ENCODE measurements at regions not wholly inside any gene's neighbourhood (a gene's known extent, or its start where the extent isn't known, plus 50 kb on each side); places are given as distances from the start of the nearest gene placed in this dataset.
"Not testable (repeated sequence)": the region's sequence is repeated elsewhere in the genome, so short reads cannot be mapped to it uniquely, and the experiment has no call there.

GRCh38 chr19:23984911-23985310, 70.2 kb downstream of the ZNF726 start:
- CTCF ChIA-PET; H3K27ac Mint-ChIP-seq (ENCODE audit: unreplicated experiment); H3K4me3 Mint-ChIP-seq (ENCODE audit: low read depth, unreplicated experiment); intact Hi-C loops (cut with micrococcal nuclease; ENCODE audit: unreplicated experiment); H3K36me3 Mint-ChIP-seq (ENCODE audit: insufficient read depth, unreplicated experiment); H3K27me3 Mint-ChIP-seq (ENCODE audit: unreplicated experiment); H3K4me1 Mint-ChIP-seq (ENCODE audit: low read depth, unreplicated experiment); BruUV-seq (replicated peaks); DNase-seq: not testable (repeated sequence)
- H3K9me3 Mint-ChIP-seq (ENCODE audit: low read depth, unreplicated experiment), result peaks cover 33% of the 10 kb centered on the region

GRCh38 chr19:23986623-23987022, 71.9 kb downstream of the ZNF726 start:
- no TSS peak for BruUV-seq (replicated peaks)
- H3K9me3 Mint-ChIP-seq (ENCODE audit: low read depth, unreplicated experiment), result peaks cover 21% of the 10 kb centered on the region

GRCh38 chr19:23991170-23991569, 76.5 kb downstream of the ZNF726 start:
- DNase-seq, result peak; percentile 27
- Mint-ChIP-seq H3K27ac (ENCODE audit: unreplicated experiment) (no peak overlapping the region), H3K4me3 (ENCODE audit: low read depth, unreplicated experiment) (no peak overlapping the region), H3K4me1 (ENCODE audit: low read depth, unreplicated experiment) (no peaks in the 10 kb centered on the region), H3K27me3 (ENCODE audit: unreplicated experiment) (no peaks in the 10 kb centered on the region), H3K36me3 (ENCODE audit: insufficient read depth, unreplicated experiment) (no peaks in the 10 kb centered on the region), H3K9me3 (ENCODE audit: low read depth, unreplicated experiment) (peaks cover 27% of the 10 kb centered on the region)
- no TSS peak for BruUV-seq (replicated peaks)
- CTCF ChIA-PET, result no interaction called here
- TF ChIP-seq, protein P1, sequence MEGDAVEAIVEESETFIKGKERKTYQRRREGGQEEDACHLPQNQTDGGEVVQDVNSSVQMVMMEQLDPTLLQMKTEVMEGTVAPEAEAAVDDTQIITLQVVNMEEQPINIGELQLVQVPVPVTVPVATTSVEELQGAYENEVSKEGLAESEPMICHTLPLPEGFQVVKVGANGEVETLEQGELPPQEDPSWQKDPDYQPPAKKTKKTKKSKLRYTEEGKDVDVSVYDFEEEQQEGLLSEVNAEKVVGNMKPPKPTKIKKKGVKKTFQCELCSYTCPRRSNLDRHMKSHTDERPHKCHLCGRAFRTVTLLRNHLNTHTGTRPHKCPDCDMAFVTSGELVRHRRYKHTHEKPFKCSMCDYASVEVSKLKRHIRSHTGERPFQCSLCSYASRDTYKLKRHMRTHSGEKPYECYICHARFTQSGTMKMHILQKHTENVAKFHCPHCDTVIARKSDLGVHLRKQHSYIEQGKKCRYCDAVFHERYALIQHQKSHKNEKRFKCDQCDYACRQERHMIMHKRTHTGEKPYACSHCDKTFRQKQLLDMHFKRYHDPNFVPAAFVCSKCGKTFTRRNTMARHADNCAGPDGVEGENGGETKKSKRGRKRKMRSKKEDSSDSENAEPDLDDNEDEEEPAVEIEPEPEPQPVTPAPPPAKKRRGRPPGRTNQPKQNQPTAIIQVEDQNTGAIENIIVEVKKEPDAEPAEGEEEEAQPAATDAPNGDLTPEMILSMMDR (IDR thresholded peaks at IDR 0.05; ENCODE audit: unreplicated experiment), result no peak
- intact Hi-C loops (cut with micrococcal nuclease; ENCODE audit: unreplicated experiment), result no loop called here

More at GRCh38 chr19:23986623-23987022, 71.9 kb downstream of the ZNF726 start:
- H3K27me3 Mint-ChIP-seq (ENCODE audit: unreplicated experiment), result no peaks in the 10 kb centered on the region
- no peaks in the 10 kb centered on the region for H3K4me1 Mint-ChIP-seq (ENCODE audit: low read depth, unreplicated experiment)
- H3K27ac Mint-ChIP-seq (ENCODE audit: unreplicated experiment), result no peak overlapping the region
- CTCF ChIA-PET, result no interaction called here
- TF ChIP-seq, protein P1 (IDR thresholded peaks at IDR 0.05; ENCODE audit: unreplicated experiment), result no peak
- H3K4me3 Mint-ChIP-seq (ENCODE audit: low read depth, unreplicated experiment), result no peak overlapping the region
- no peaks in the 10 kb centered on the region for H3K36me3 Mint-ChIP-seq (ENCODE audit: insufficient read depth, unreplicated experiment)
- intact Hi-C loops (cut with micrococcal nuclease; ENCODE audit: unreplicated experiment), result no loop called here
- DNase-seq, result no peak

GRCh38 chr19:23992348-23992747, 77.7 kb downstream of the ZNF726 start:
- Mint-ChIP-seq H3K9me3 (ENCODE audit: low read depth, unreplicated experiment) (peaks cover 31% of the 10 kb centered on the region), H3K27me3 (ENCODE audit: unreplicated experiment) (no peaks in the 10 kb centered on the region), H3K4me1 (ENCODE audit: low read depth, unreplicated experiment) (no peaks in the 10 kb centered on the region), H3K36me3 (ENCODE audit: insufficient read depth, unreplicated experiment) (no peaks in the 10 kb centered on the region), H3K27ac (ENCODE audit: unreplicated experiment) (no peak overlapping the region), H3K4me3 (ENCODE audit: low read depth, unreplicated experiment) (no peak overlapping the region)
- no TSS peak for BruUV-seq (replicated peaks)
- intact Hi-C loops (cut with micrococcal nuclease; ENCODE audit: unreplicated experiment), result no loop called here
- TF ChIP-seq, protein P1 (IDR thresholded peaks at IDR 0.05; ENCODE audit: unreplicated experiment), result no peak
- DNase-seq, result no peak
- CTCF ChIA-PET, result no interaction called here

- DNase-seq, result no peak
- TF ChIP-seq, protein P1 (IDR thresholded peaks at IDR 0.05; ENCODE audit: unreplicated experiment), result no peak
- no TSS peak for BruUV-seq (replicated peaks)
- Mint-ChIP-seq H3K27ac (ENCODE audit: unreplicated experiment) (no peak overlapping the region), H3K9me3 (ENCODE audit: low read depth, unreplicated experiment) (peaks cover 28% of the 10 kb centered on the region), H3K36me3 (ENCODE audit: insufficient read depth, unreplicated experiment) (no peaks in the 10 kb centered on the region), H3K27me3 (ENCODE audit: unreplicated experiment) (no peaks in the 10 kb centered on the region), H3K4me1 (ENCODE audit: low read depth, unreplicated experiment) (no peaks in the 10 kb centered on the region), H3K4me3 (ENCODE audit: low read depth, unreplicated experiment) (no peak overlapping the region)
- CTCF ChIA-PET, result no interaction called here
- intact Hi-C loops (cut with micrococcal nuclease; ENCODE audit: unreplicated experiment), result no loop called here
Observed at GRCh38 chr19:23993440-23993839, 78.8 kb downstream of the ZNF726 start.

Data from Calu3 (cell line).